CD4-positive, alpha-beta T cell (primary cell): ENCODE measurements at regions not wholly inside any gene's neighbourhood (a gene's known extent, or its start where the extent isn't known, plus 50 kb on each side); places are given as distances from the start of the nearest gene placed in this dataset.

Experiments used
- ATAC-seq: fragments of 200-7000 bp; cut with Tn5 transposase; one replicate; pipeline ENCODE4 v1.10.0; 2022; ENCODE audit warnings: mild to moderate bottlenecking; ENCODE audit not compliant: poor library complexity
- CTCF ChIA-PET: fragments of 350-600 bp; sonication (Branson Sonifier 250); formaldehyde crosslinking; loops from one replicate; lab custom pipeline; 2021; ENCODE audit warnings: antibody characterized with exemption, inconsistent platforms; lab: Charles Lee
- POLR2A ChIA-PET: fragments of 350-600 bp; sonication (Branson Sonifier 250); formaldehyde crosslinking; loops from one replicate; lab custom pipeline; 2021; ENCODE audit warnings: antibody characterized with exemption, inconsistent platforms; lab: Charles Lee
- DNase-seq, 14 experiments: peaks; one replicate each; pipeline ENCODE4 v3.0.0-alpha.2; 2013 to 2020; ENCODE audit warnings: mixed read lengths in 2 of 14
- H3K27ac ChIP-seq, 2 donors: one replicate each; pipeline versions ENCODE4 v1.5.1 to v1.7.0; 2013; ENCODE audit warnings: low read length in 2 of 2, low read depth in 1 of 2, mild to moderate bottlenecking in 1 of 2
- H3K27me3 ChIP-seq, 2 experiments: 1 replicate in 1 of 2; 2 replicates in 1 of 2; pipeline versions ENCODE4 v1.6.1 to v1.7.0; 2013; ENCODE audit warnings: low read length in 2 of 2, control low read depth in 1 of 2, mild to moderate bottlenecking in 1 of 2, moderate library complexity in 1 of 2; ENCODE audit not compliant: insufficient read depth in 2 of 2, control insufficient read depth in 1 of 2
- H3K36me3 ChIP-seq: one replicate; pipeline ENCODE4 v1.6.1; 2013; ENCODE audit warnings: low read length, control low read depth; ENCODE audit not compliant: insufficient read depth
- H3K4me1 ChIP-seq: one replicate; pipeline ENCODE4 v1.6.1; 2013; ENCODE audit warnings: low read length, control low read depth; ENCODE audit not compliant: insufficient read depth
- H3K4me3 ChIP-seq: one replicate; pipeline ENCODE4 v1.5.1; 2013; ENCODE audit warnings: mild to moderate bottlenecking, low read length, moderate library complexity
- H3K9me3 ChIP-seq, 2 experiments: 1 replicate in 1 of 2; 2 replicates in 1 of 2; pipeline versions ENCODE4 v1.6.1 to v1.7.0; 2013; ENCODE audit warnings: low read length in 2 of 2, mild to moderate bottlenecking in 2 of 2, control low read depth in 1 of 2, moderate library complexity in 1 of 2; ENCODE audit not compliant: control insufficient read depth in 1 of 2, insufficient read depth in 1 of 2
- H3K27ac Mint-ChIP-seq: one replicate; pipeline ENCODE4 v1.8.0; 2020; ENCODE audit warnings: mixed read lengths
- H3K27me3 Mint-ChIP-seq: one replicate; pipeline ENCODE4 v1.8.0; 2021; ENCODE audit warnings: mixed read lengths
- H3K36me3 Mint-ChIP-seq: one replicate; pipeline ENCODE4 v1.8.0; 2021; ENCODE audit warnings: low read depth, mixed read lengths
- H3K4me1 Mint-ChIP-seq: one replicate; pipeline ENCODE4 v1.8.0; 2021; ENCODE audit warnings: low read depth, mixed read lengths
- H3K4me3 Mint-ChIP-seq: one replicate; pipeline ENCODE4 v1.8.0; 2020; ENCODE audit warnings: mild to moderate bottlenecking, mixed read lengths
- H3K9me3 Mint-ChIP-seq: one replicate; pipeline ENCODE4 v1.8.0; 2020; ENCODE audit warnings: mixed read lengths
- intact Hi-C, 2 experiments: fragments of 100-400 bp; cut with DNase I in 1 of 2; cut with micrococcal nuclease in 1 of 2; formaldehyde crosslinking; loops; one replicate each; pipeline versions ENCODE4 v1.15.1 to v1.9.0; 2023 to 2025; cut with DNase I, micrococcal nuclease
- TF ChIP-seq, protein P1 (sequence below): fragments of 200-600 bp; IDR thresholded peaks from one replicate; pipeline ENCODE4 v1.8.0; 2022; ENCODE audit warnings: antibody characterized with exemption, mild to moderate bottlenecking

DNA sequence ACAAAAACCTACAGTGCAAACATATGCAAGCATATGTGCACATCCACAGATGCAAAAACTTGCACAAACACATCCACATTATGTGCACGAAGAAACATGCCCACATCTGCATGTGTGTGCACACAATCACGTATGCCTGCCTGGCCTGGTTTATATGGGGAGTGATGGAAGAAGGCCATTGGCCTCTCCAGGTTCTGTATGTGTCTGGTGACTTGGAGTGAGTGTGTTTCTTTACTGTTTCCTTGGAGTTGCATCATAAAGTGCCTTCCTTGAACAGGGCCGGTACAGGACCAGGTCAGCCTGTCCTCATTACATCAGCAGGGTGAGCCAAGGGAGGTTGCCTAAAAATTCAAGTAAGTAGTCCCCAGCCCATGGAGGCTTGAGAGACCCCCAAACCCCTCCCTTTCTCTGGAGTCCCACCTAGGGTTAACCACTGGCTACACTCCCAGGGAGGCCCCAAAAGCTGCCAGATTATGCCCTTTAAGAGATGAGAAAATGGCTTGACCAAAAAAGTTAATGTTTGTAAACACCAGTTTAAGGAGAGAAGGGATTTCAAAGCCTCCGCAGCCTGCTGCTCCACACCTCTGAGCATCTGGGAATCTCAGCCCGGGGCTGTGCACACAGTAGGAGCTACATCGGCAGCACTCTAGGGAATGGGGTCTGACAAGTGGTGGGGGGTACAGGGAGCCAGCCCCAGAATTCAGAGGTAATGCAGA lies 140.8 kb downstream of the VEGFA start:
- Mint-ChIP-seq H3K9me3 (no peaks in the 10 kb centered on the region), H3K4me1 (no peaks in the 10 kb centered on the region), H3K27ac (no peak overlapping the region), H3K27me3 (no peaks in the 10 kb centered on the region), H3K36me3 (no peaks in the 10 kb centered on the region), H3K4me3 (no peak overlapping the region)
- Histone ChIP-seq H3K4me1 (no peaks in the 10 kb centered on the region), H3K4me3 (no peak overlapping the region), H3K9me3 (no peaks in the 10 kb centered on the region), H3K36me3 (no peaks in the 10 kb centered on the region), H3K27ac (no peak overlapping the region), H3K27me3 (no peaks in the 10 kb centered on the region)
- CTCF ChIA-PET = no interaction called here
- intact Hi-C loops = no loop called here
- TF ChIP-seq, protein P1, sequence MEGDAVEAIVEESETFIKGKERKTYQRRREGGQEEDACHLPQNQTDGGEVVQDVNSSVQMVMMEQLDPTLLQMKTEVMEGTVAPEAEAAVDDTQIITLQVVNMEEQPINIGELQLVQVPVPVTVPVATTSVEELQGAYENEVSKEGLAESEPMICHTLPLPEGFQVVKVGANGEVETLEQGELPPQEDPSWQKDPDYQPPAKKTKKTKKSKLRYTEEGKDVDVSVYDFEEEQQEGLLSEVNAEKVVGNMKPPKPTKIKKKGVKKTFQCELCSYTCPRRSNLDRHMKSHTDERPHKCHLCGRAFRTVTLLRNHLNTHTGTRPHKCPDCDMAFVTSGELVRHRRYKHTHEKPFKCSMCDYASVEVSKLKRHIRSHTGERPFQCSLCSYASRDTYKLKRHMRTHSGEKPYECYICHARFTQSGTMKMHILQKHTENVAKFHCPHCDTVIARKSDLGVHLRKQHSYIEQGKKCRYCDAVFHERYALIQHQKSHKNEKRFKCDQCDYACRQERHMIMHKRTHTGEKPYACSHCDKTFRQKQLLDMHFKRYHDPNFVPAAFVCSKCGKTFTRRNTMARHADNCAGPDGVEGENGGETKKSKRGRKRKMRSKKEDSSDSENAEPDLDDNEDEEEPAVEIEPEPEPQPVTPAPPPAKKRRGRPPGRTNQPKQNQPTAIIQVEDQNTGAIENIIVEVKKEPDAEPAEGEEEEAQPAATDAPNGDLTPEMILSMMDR = no peak
- POLR2A ChIA-PET = no interaction called here
- no peak for ATAC-seq
- DNase-seq = no peak

DNA sequence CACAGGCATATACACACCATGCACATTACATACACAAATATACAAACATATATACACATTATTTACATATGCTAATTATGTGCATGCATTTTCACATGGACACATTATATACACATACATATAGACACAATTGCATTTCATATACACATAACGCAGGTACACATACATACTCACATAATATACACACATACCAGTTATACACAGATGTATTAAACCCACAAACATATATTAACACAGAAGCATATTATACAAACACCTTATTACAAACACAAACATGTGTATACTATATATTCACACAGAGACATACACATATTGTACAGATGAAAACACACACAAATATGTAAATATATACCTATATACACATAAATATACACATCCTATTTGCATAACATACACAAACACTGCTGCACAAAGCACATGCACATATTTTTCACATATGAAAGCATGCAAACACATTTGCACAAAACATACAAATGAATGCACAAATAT lies 140.2 kb downstream of the VEGFA start:
- intact Hi-C loops = no loop called here
- H3K27ac Mint-ChIP-seq = no peak overlapping the region
- ATAC-seq (no peak), DNase-seq (no peak)
- H3K4me1 Mint-ChIP-seq = no peaks in the 10 kb centered on the region
- ChIA-PET POLR2A (no interaction called here), CTCF (no interaction called here)
- Histone ChIP-seq H3K27ac (no peak overlapping the region), H3K27me3 (no peaks in the 10 kb centered on the region), H3K9me3 (no peaks in the 10 kb centered on the region), H3K4me3 (no peak overlapping the region), H3K4me1 (no peaks in the 10 kb centered on the region), H3K36me3 (no peaks in the 10 kb centered on the region)
- no peaks in the 10 kb centered on the region for H3K36me3 Mint-ChIP-seq
- H3K9me3 Mint-ChIP-seq = no peaks in the 10 kb centered on the region
- no peak overlapping the region for H3K4me3 Mint-ChIP-seq
- H3K27me3 Mint-ChIP-seq = no peaks in the 10 kb centered on the region
- TF ChIP-seq, protein P1 = no peak

DNA sequence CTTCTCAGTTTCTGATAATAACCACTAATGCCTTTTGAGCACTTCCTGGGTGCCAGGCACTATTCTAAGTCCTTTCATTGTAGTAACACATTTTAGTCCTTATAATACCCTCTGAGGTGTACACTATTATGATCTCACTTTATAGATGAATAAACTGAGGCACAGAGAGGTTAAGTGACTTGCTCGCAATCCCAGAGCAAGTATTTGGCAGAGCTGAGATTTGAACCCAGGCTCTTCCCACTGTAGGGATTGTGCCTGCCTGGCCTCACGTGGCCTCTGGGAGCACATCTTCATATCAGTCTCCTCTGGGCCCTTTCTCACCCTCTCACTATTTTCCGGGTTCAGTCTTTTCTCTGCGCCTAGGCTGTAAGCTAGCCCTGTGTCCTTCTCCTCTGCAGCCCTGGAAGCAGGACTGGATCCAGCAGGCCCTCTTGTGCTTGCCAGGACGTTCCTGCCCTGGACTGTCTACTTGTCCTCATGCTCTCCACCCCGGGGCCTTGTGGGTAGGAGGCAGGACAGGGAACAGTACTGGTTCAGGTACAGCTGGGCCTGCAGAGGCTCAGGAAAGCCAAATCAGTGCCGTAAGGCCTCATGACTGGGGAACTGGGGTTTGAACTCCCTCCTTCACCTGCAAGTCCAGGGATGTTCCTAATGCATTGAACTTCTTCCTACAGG lies 139.6 kb downstream of the VEGFA start:
- no peak for DNase-seq
- H3K27me3 ChIP-seq = no peaks in the 10 kb centered on the region
- no peaks in the 10 kb centered on the region for H3K9me3 Mint-ChIP-seq
- H3K36me3 Mint-ChIP-seq = no peaks in the 10 kb centered on the region
- H3K9me3 ChIP-seq = no peaks in the 10 kb centered on the region
- no peak overlapping the region for H3K27ac Mint-ChIP-seq
- H3K4me3 ChIP-seq = no peak overlapping the region
- H3K4me1 Mint-ChIP-seq = no peaks in the 10 kb centered on the region
- H3K4me3 Mint-ChIP-seq = no peak overlapping the region
- H3K27me3 Mint-ChIP-seq = no peaks in the 10 kb centered on the region
- TF ChIP-seq, protein P1 = no peak
- POLR2A ChIA-PET = no interaction called here
- no peak overlapping the region for H3K27ac ChIP-seq
- CTCF ChIA-PET = no interaction called here
- H3K36me3 ChIP-seq = no peaks in the 10 kb centered on the region
- H3K4me1 ChIP-seq = no peaks in the 10 kb centered on the region
- intact Hi-C loops = no loop called here
- ATAC-seq = no peak
